ENCODE measurements at regions not wholly inside any gene's neighbourhood (a gene's known extent, or its start where the extent isn't known, plus 50 kb on each side); places are given as distances from the start of the nearest gene placed in this dataset.

GRCh38 chr10:28382525-28383269, 79.8 kb upstream of the MPP7 start:
- H3K4me1 Mint-ChIP-seq (ENCODE audit: unreplicated experiment) = no peaks in the 10 kb centered on the region
- TF ChIP-seq CTCF (IDR thresholded peaks at IDR 0.05; ENCODE audit: unreplicated experiment) = no peak
- H3K9me3 Mint-ChIP-seq (ENCODE audit: unreplicated experiment) = no peaks in the 10 kb centered on the region
- no peak overlapping the region for H3K4me3 Mint-ChIP-seq (ENCODE audit: unreplicated experiment)
- no peak for DNase-seq (ENCODE audit: low spot score)
- no peaks in the 10 kb centered on the region for H3K27me3 Mint-ChIP-seq (ENCODE audit: unreplicated experiment)
- no peak overlapping the region for H3K27ac Mint-ChIP-seq (ENCODE audit: unreplicated experiment)
- no peaks in the 10 kb centered on the region for H3K36me3 Mint-ChIP-seq (ENCODE audit: low read depth, unreplicated experiment)

- Mint-ChIP-seq H3K27ac (ENCODE audit: unreplicated experiment) (no peak overlapping the region), H3K27me3 (ENCODE audit: unreplicated experiment) (no peaks in the 10 kb centered on the region), H3K36me3 (ENCODE audit: low read depth, unreplicated experiment) (no peaks in the 10 kb centered on the region), H3K9me3 (ENCODE audit: unreplicated experiment) (no peaks in the 10 kb centered on the region), H3K4me3 (ENCODE audit: unreplicated experiment) (no peak overlapping the region), H3K4me1 (ENCODE audit: unreplicated experiment) (no peaks in the 10 kb centered on the region)
- no peak for DNase-seq (ENCODE audit: low spot score)
- no peak for TF ChIP-seq CTCF (IDR thresholded peaks at IDR 0.05; ENCODE audit: unreplicated experiment)
These were observed 81.7 kb upstream of the MPP7 start for GRCh38 chr10:28384557-28384956.

GRCh38 chr10:28385748-28386502, 83.1 kb upstream of the MPP7 start:
- Mint-ChIP-seq H3K9me3 (ENCODE audit: unreplicated experiment) (no peaks in the 10 kb centered on the region), H3K27ac (ENCODE audit: unreplicated experiment) (no peak overlapping the region), H3K4me1 (ENCODE audit: unreplicated experiment) (no peaks in the 10 kb centered on the region), H3K27me3 (ENCODE audit: unreplicated experiment) (no peaks in the 10 kb centered on the region), H3K4me3 (ENCODE audit: unreplicated experiment) (no peak overlapping the region), H3K36me3 (ENCODE audit: low read depth, unreplicated experiment) (no peaks in the 10 kb centered on the region)
- DNase-seq (ENCODE audit: low spot score) = no peak
- no peak for TF ChIP-seq CTCF (IDR thresholded peaks at IDR 0.05; ENCODE audit: unreplicated experiment)

GRCh38 chr10:28386503-28386868, 83.6 kb upstream of the MPP7 start:
- DNase-seq (ENCODE audit: low spot score) = no peak
- Mint-ChIP-seq H3K27me3 (ENCODE audit: unreplicated experiment) (no peaks in the 10 kb centered on the region), H3K27ac (ENCODE audit: unreplicated experiment) (no peak overlapping the region), H3K36me3 (ENCODE audit: low read depth, unreplicated experiment) (no peaks in the 10 kb centered on the region), H3K4me1 (ENCODE audit: unreplicated experiment) (no peaks in the 10 kb centered on the region), H3K4me3 (ENCODE audit: unreplicated experiment) (no peak overlapping the region), H3K9me3 (ENCODE audit: unreplicated experiment) (no peaks in the 10 kb centered on the region)
- no peak for TF ChIP-seq CTCF (IDR thresholded peaks at IDR 0.05; ENCODE audit: unreplicated experiment)

GRCh38 chr10:28387140-28387539, 84.3 kb upstream of the MPP7 start:
- Mint-ChIP-seq H3K27me3 (ENCODE audit: unreplicated experiment) (no peaks in the 10 kb centered on the region), H3K36me3 (ENCODE audit: low read depth, unreplicated experiment) (no peaks in the 10 kb centered on the region), H3K4me1 (ENCODE audit: unreplicated experiment) (no peaks in the 10 kb centered on the region), H3K4me3 (ENCODE audit: unreplicated experiment) (no peak overlapping the region), H3K9me3 (ENCODE audit: unreplicated experiment) (no peaks in the 10 kb centered on the region), H3K27ac (ENCODE audit: unreplicated experiment) (no peak overlapping the region)
- no peak for TF ChIP-seq CTCF (IDR thresholded peaks at IDR 0.05; ENCODE audit: unreplicated experiment)
- no peak for DNase-seq (ENCODE audit: low spot score)

Measured in endothelial cell (in vitro differentiated cells).